Liver (tissue), 8 donors: ENCODE measurements at regions not wholly inside any gene's neighbourhood (a gene's known extent, or its start where the extent isn't known, plus 50 kb on each side); places are given as distances from the start of the nearest gene placed in this dataset.

Experiments used
- DNase-seq: peaks from one replicate; pipeline ENCODE4 v3.0.0-alpha.2; 2017; ENCODE audit warnings: low spot score
- H3K27ac ChIP-seq, 2 donors: one replicate each; pipeline ENCODE4 v1.7.0; 2013; ENCODE audit warnings: inconsistent platforms in 2 of 2, low read length in 2 of 2, control low read depth in 1 of 2, low read depth in 1 of 2, mild to moderate bottlenecking in 1 of 2
- H3K27me3 ChIP-seq, 4 donors: one replicate each; pipeline versions ENCODE4 v1.6.1 to v1.7.0; 2013; ENCODE audit warnings: low read length in 3 of 4, inconsistent platforms in 1 of 4, mild to moderate bottlenecking in 1 of 4, moderate library complexity in 1 of 4; ENCODE audit not compliant: control insufficient read depth in 4 of 4, insufficient read depth in 4 of 4
- H3K36me3 ChIP-seq, 4 donors: one replicate each; pipeline versions ENCODE4 v1.6.1 to v1.7.0; 2013; ENCODE audit warnings: low read length in 3 of 4, mild to moderate bottlenecking in 3 of 4, low read depth in 1 of 4, moderate library complexity in 1 of 4; ENCODE audit not compliant: control insufficient read depth in 4 of 4, insufficient read depth in 3 of 4
- H3K4me1 ChIP-seq, 4 donors: one replicate each; pipeline versions ENCODE4 v1.6.1 to v1.7.0; 2013; ENCODE audit warnings: low read length in 3 of 4, mild to moderate bottlenecking in 3 of 4, moderate library complexity in 1 of 4; ENCODE audit not compliant: control insufficient read depth in 4 of 4, insufficient read depth in 4 of 4
- H3K4me3 ChIP-seq, 3 donors: one replicate each; pipeline versions ENCODE4 v1.6.1 to v1.7.0; 2013; ENCODE audit warnings: low read length in 3 of 3, control low read depth in 1 of 3, low read depth in 1 of 3, mild to moderate bottlenecking in 1 of 3
- H3K9ac ChIP-seq, 2 donors: one replicate each; pipeline ENCODE4 v1.7.0; 2013; ENCODE audit warnings: low read length in 2 of 2, mild to moderate bottlenecking in 2 of 2, moderate library complexity in 2 of 2, control low read depth in 1 of 2, low read depth in 1 of 2
- H3K9me3 ChIP-seq, 4 donors: one replicate each; pipeline versions ENCODE4 v1.6.1 to v1.7.0; 2013; ENCODE audit warnings: low read length in 3 of 4; ENCODE audit not compliant: control insufficient read depth in 4 of 4
- ATF3 ChIP-seq: IDR thresholded peaks from 2 replicates; pipeline ENCODE4 v1.6.1; 2016; ENCODE audit warnings: antibody characterized with exemption
- EGR1 ChIP-seq, 2 donors: IDR thresholded peaks; 2 replicates each; pipeline ENCODE4 v1.6.1; 2016 to 2018; ENCODE audit warnings: antibody characterized with exemption in 2 of 2, low read depth in 2 of 2
- FOXA1 ChIP-seq: IDR thresholded peaks from 2 replicates; pipeline ENCODE4 v1.6.1; 2016; ENCODE audit warnings: antibody characterized with exemption
- FOXA2 ChIP-seq: IDR thresholded peaks from 2 replicates; pipeline ENCODE4 v1.6.1; 2016; ENCODE audit warnings: antibody characterized with exemption
- GABPA ChIP-seq, 2 donors: IDR thresholded peaks in 1 of 2; conservative IDR thresholded peaks in 1 of 2; 2 replicates each; pipeline ENCODE4 v1.6.1; 2016; ENCODE audit warnings: antibody characterized with exemption in 2 of 2, mild to moderate bottlenecking in 1 of 2, moderate library complexity in 1 of 2
- HNF4A ChIP-seq, 2 donors: conservative IDR thresholded peaks; 2 replicates each; pipeline ENCODE4 v1.6.1; 2016; ENCODE audit warnings: antibody characterized with exemption in 2 of 2, mild to moderate bottlenecking in 2 of 2
- HNF4G ChIP-seq: IDR thresholded peaks from 2 replicates; pipeline ENCODE4 v1.6.1; 2016; ENCODE audit warnings: antibody characterized with exemption
- JUND ChIP-seq, 2 donors: IDR thresholded peaks; 2 replicates each; pipeline ENCODE4 v1.6.1; 2016; ENCODE audit warnings: antibody characterized with exemption in 2 of 2
- NR2F2 ChIP-seq: IDR thresholded peaks from 2 replicates; pipeline ENCODE4 v1.6.1; 2016; ENCODE audit warnings: antibody characterized with exemption
- RAD21 ChIP-seq, 2 donors: IDR thresholded peaks; 2 replicates each; pipeline ENCODE4 v1.6.1; 2016; ENCODE audit warnings: antibody characterized with exemption in 2 of 2, mild to moderate bottlenecking in 2 of 2
- RXRA ChIP-seq, 2 donors: IDR thresholded peaks; 2 replicates each; pipeline ENCODE4 v1.6.1; 2017 to 2018; ENCODE audit warnings: antibody characterized with exemption in 2 of 2, mild to moderate bottlenecking in 1 of 2
- SP1 ChIP-seq: IDR thresholded peaks from 2 replicates; pipeline ENCODE4 v1.6.1; 2018; ENCODE audit warnings: antibody characterized with exemption, mild to moderate bottlenecking
- TAF1 ChIP-seq: conservative IDR thresholded peaks from 2 replicates; pipeline ENCODE4 v1.6.1; 2016; ENCODE audit warnings: antibody characterized with exemption, mild to moderate bottlenecking
- YY1 ChIP-seq: IDR thresholded peaks from 2 replicates; pipeline ENCODE4 v1.6.1; 2016; ENCODE audit warnings: antibody characterized with exemption, mild to moderate bottlenecking
- WGBS: extraction: QIAGEN DNeasy Blood & Tissue Kit; methylation state at CpG from one replicate; pipeline ENCODE4 v1.1.7; 2013; 5-methylcytosine and 5-hydroxymethylcytosine counted together
- TF ChIP-seq, protein P1 (sequence below): fragments of 150-350 bp; IDR thresholded peaks from 2 replicates; pipeline ENCODE4 v1.5.1; 2017; ENCODE audit warnings: improper control_type of control experiment, low read depth, low read length; ENCODE audit not compliant: missing input control
- TF ChIP-seq, protein P2 (sequence below): IDR thresholded peaks from 2 replicates; pipeline ENCODE4 v1.6.1; 2016; ENCODE audit warnings: antibody characterized with exemption
- TF ChIP-seq, protein P3 (sequence below): IDR thresholded peaks from 2 replicates; pipeline ENCODE4 v1.6.1; 2016; ENCODE audit warnings: antibody characterized with exemption, mild to moderate bottlenecking
- TF ChIP-seq, protein P4 (sequence below): IDR thresholded peaks from 2 replicates; pipeline ENCODE4 v1.6.1; 2016; ENCODE audit warnings: antibody characterized with exemption
- donor health status: healthy.
- donor health status: healthy.
- donor health status: healthy.
- donor health status: healthy.
- donor health status: healthy.

- 85% methylated on average over 10 of the region's 10 CpGs for WGBS
- no peak for DNase-seq
- no peak for TF ChIP-seq FOXA1
- no peak for TF ChIP-seq YY1
- no peak for TF ChIP-seq SP1
- TF ChIP-seq ATF3, result no peak
- no peak for TF ChIP-seq RAD21 (IDR thresholded peaks at IDR 0.05)
- TF ChIP-seq GABPA (IDR thresholded peaks at IDR 0.05 in 1 of 2, conservative IDR thresholded peaks at IDR 0.05 in 1 of 2), result no peak
- TF ChIP-seq, protein P1, sequence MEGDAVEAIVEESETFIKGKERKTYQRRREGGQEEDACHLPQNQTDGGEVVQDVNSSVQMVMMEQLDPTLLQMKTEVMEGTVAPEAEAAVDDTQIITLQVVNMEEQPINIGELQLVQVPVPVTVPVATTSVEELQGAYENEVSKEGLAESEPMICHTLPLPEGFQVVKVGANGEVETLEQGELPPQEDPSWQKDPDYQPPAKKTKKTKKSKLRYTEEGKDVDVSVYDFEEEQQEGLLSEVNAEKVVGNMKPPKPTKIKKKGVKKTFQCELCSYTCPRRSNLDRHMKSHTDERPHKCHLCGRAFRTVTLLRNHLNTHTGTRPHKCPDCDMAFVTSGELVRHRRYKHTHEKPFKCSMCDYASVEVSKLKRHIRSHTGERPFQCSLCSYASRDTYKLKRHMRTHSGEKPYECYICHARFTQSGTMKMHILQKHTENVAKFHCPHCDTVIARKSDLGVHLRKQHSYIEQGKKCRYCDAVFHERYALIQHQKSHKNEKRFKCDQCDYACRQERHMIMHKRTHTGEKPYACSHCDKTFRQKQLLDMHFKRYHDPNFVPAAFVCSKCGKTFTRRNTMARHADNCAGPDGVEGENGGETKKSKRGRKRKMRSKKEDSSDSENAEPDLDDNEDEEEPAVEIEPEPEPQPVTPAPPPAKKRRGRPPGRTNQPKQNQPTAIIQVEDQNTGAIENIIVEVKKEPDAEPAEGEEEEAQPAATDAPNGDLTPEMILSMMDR, result no peak
- no peak for TF ChIP-seq EGR1 (IDR thresholded peaks at IDR 0.05; ENCODE audit: low read depth in 2 of 2)
- TF ChIP-seq FOXA2, result no peak
- TF ChIP-seq HNF4A (conservative IDR thresholded peaks at IDR 0.05), result no peak
- TF ChIP-seq HNF4G, result no peak
- TF ChIP-seq, protein P2, sequence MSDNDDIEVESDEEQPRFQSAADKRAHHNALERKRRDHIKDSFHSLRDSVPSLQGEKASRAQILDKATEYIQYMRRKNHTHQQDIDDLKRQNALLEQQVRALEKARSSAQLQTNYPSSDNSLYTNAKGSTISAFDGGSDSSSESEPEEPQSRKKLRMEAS, result no peak
- TF ChIP-seq, protein P3, sequence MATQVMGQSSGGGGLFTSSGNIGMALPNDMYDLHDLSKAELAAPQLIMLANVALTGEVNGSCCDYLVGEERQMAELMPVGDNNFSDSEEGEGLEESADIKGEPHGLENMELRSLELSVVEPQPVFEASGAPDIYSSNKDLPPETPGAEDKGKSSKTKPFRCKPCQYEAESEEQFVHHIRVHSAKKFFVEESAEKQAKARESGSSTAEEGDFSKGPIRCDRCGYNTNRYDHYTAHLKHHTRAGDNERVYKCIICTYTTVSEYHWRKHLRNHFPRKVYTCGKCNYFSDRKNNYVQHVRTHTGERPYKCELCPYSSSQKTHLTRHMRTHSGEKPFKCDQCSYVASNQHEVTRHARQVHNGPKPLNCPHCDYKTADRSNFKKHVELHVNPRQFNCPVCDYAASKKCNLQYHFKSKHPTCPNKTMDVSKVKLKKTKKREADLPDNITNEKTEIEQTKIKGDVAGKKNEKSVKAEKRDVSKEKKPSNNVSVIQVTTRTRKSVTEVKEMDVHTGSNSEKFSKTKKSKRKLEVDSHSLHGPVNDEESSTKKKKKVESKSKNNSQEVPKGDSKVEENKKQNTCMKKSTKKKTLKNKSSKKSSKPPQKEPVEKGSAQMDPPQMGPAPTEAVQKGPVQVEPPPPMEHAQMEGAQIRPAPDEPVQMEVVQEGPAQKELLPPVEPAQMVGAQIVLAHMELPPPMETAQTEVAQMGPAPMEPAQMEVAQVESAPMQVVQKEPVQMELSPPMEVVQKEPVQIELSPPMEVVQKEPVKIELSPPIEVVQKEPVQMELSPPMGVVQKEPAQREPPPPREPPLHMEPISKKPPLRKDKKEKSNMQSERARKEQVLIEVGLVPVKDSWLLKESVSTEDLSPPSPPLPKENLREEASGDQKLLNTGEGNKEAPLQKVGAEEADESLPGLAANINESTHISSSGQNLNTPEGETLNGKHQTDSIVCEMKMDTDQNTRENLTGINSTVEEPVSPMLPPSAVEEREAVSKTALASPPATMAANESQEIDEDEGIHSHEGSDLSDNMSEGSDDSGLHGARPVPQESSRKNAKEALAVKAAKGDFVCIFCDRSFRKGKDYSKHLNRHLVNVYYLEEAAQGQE, result no peak
- no peak for TF ChIP-seq NR2F2
- no peak for TF ChIP-seq TAF1
- no peak for TF ChIP-seq JUND (IDR thresholded peaks at IDR 0.05)
- TF ChIP-seq, protein P4, sequence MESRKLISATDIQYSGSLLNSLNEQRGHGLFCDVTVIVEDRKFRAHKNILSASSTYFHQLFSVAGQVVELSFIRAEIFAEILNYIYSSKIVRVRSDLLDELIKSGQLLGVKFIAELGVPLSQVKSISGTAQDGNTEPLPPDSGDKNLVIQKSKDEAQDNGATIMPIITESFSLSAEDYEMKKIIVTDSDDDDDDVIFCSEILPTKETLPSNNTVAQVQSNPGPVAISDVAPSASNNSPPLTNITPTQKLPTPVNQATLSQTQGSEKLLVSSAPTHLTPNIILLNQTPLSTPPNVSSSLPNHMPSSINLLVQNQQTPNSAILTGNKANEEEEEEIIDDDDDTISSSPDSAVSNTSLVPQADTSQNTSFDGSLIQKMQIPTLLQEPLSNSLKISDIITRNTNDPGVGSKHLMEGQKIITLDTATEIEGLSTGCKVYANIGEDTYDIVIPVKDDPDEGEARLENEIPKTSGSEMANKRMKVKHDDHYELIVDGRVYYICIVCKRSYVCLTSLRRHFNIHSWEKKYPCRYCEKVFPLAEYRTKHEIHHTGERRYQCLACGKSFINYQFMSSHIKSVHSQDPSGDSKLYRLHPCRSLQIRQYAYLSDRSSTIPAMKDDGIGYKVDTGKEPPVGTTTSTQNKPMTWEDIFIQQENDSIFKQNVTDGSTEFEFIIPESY, result no peak
- TF ChIP-seq RXRA (IDR thresholded peaks at IDR 0.05), result no peak
Measured at GRCh38 chr12:128109236-128109635, 157.7 kb upstream of the TMEM132C start.

More at GRCh38 chr12:128109236-128109635, 157.7 kb upstream of the TMEM132C start:
- Histone ChIP-seq H3K27me3 (no peaks in the 10 kb centered on the region), H3K9ac (no peak overlapping the region), H3K27ac (no peak overlapping the region), H3K4me3 (no peak overlapping the region), H3K4me1 (no peaks in the 10 kb centered on the region), H3K36me3 (no peaks in the 10 kb centered on the region), H3K9me3 (no peaks in the 10 kb centered on the region)
